ENCODE measurements at regions not wholly inside any gene's neighbourhood (a gene's known extent, or its start where the extent isn't known, plus 50 kb on each side); places are given as distances from the start of the nearest gene placed in this dataset.

- Histone ChIP-seq H3K27me3 (ENCODE audit: control insufficient read depth, insufficient read depth, low read length) (no peaks in the 10 kb centered on the region; the same call in 1 of the 2 replicates), H3K36me3 (ENCODE audit: control insufficient read depth, insufficient read depth, low read length) (no peaks in the 10 kb centered on the region), H3K4me3 (ENCODE audit: low read depth, low read length) (no peak overlapping the region)
- TF ChIP-seq CTCF (IDR thresholded peaks at IDR 0.05; ENCODE audit: insufficient read depth, low read depth, low read length), result no peak
- no peak for DNase-seq (ENCODE audit: low read depth)
- POLR2A ChIA-PET, result no interaction called here
- CTCF ChIA-PET, result interaction anchor here (1.2 kb wide), 1 partner anchor 276 kb away, joined by 4 read pairs; no protein-coding TSS in a partner anchor
Measured at GRCh38 chr7:36015733-36016132, 137.3 kb upstream of the EEPD1 start.

GRCh38 chr7:36016648-36017047 is 136.4 kb upstream of the EEPD1 start:
- ChIA-PET CTCF (interaction anchor here (1.2 to 2.2 kb wide), 2 partner anchors 16 to 275 kb away, joined by 4 to 5 read pairs; no protein-coding TSS in a partner anchor), POLR2A (no interaction called here)

GRCh38 chr7:36017111-36017510 is 135.9 kb upstream of the EEPD1 start:
- TF ChIP-seq CTCF (IDR thresholded peaks at IDR 0.05; ENCODE audit: insufficient read depth, low read depth, low read length), result no peak
- Histone ChIP-seq H3K4me3 (ENCODE audit: low read depth, low read length) (no peak overlapping the region), H3K36me3 (ENCODE audit: control insufficient read depth, insufficient read depth, low read length) (no peaks in the 10 kb centered on the region), H3K27me3 (ENCODE audit: control insufficient read depth, insufficient read depth, low read length) (no peaks in the 10 kb centered on the region)
- ChIA-PET POLR2A (no interaction called here), CTCF (interaction anchor here (1.2 to 2.2 kb wide), 2 partner anchors 15 to 274 kb away, joined by 4 to 5 read pairs; no protein-coding TSS in a partner anchor)
- no peak for DNase-seq (ENCODE audit: low read depth)

More at GRCh38 chr7:36016648-36017047, 136.4 kb upstream of the EEPD1 start:
- Histone ChIP-seq H3K4me3 (ENCODE audit: low read depth, low read length) (no peak overlapping the region), H3K27me3 (ENCODE audit: control insufficient read depth, insufficient read depth, low read length) (no peaks in the 10 kb centered on the region), H3K36me3 (ENCODE audit: control insufficient read depth, insufficient read depth, low read length) (no peaks in the 10 kb centered on the region)
- TF ChIP-seq CTCF (IDR thresholded peaks at IDR 0.05; ENCODE audit: insufficient read depth, low read depth, low read length), result no peak
- DNase-seq (ENCODE audit: low read depth), result no peak

- DNase-seq (ENCODE audit: low read depth), result no peak
- ChIA-PET POLR2A (no interaction called here), CTCF (no interaction called here)
- Histone ChIP-seq H3K36me3 (ENCODE audit: control insufficient read depth, insufficient read depth, low read length) (no peaks in the 10 kb centered on the region), H3K27me3 (ENCODE audit: control insufficient read depth, insufficient read depth, low read length) (no peaks in the 10 kb centered on the region), H3K4me3 (ENCODE audit: low read depth, low read length) (no peak overlapping the region)
- TF ChIP-seq CTCF (IDR thresholded peaks at IDR 0.05; ENCODE audit: insufficient read depth, low read depth, low read length), result no peak
Measured at GRCh38 chr7:36018816-36019484, 134.1 kb upstream of the EEPD1 start.

GRCh38 chr7:36019538-36019937 is 133.5 kb upstream of the EEPD1 start:
- Histone ChIP-seq H3K36me3 (ENCODE audit: control insufficient read depth, insufficient read depth, low read length) (no peaks in the 10 kb centered on the region), H3K27me3 (ENCODE audit: control insufficient read depth, insufficient read depth, low read length) (no peaks in the 10 kb centered on the region), H3K4me3 (ENCODE audit: low read depth, low read length) (no peak overlapping the region)
- CTCF ChIA-PET, result interaction anchor here (1.1 to 1.2 kb wide), 2 partner anchors 15 to 27 kb away, joined by 3 to 4 read pairs; no protein-coding TSS in a partner anchor
- DNase-seq (ENCODE audit: low read depth), result no peak
- POLR2A ChIA-PET, result no interaction called here
- TF ChIP-seq CTCF (IDR thresholded peaks at IDR 0.05; ENCODE audit: insufficient read depth, low read depth, low read length), result no peak

All from BJ (cell line).